ENCODE measurements at regions not wholly inside any gene's neighbourhood (a gene's known extent, or its start where the extent isn't known, plus 50 kb on each side); places are given as distances from the start of the nearest gene placed in this dataset.

GRCh38 chr7:17405786-17406185 lies 107.3 kb downstream of the AHR start:
- TF ChIP-seq CTCF (IDR thresholded peaks at IDR 0.05; ENCODE audit: insufficient read depth, low read depth, low read length) (no peak), EZH2 (IDR thresholded peaks at IDR 0.05; ENCODE audit: insufficient read depth, low read length) (no peak)

Measured in astrocyte (in vitro differentiated cells and primary cell).